GM12864 (cell line): ENCODE measurements at regions not wholly inside any gene's neighbourhood (a gene's known extent, or its start where the extent isn't known, plus 50 kb on each side); places are given as distances from the start of the nearest gene placed in this dataset.

Source experiments
- DNase-seq: peaks from one replicate; pipeline ENCODE4 v3.0.0-alpha.2; 2011; ENCODE audit warnings: low read depth
- H3K4me3 ChIP-seq: 2 replicates; pipeline ENCODE4 v1.5.1; 2011; ENCODE audit warnings: mild to moderate bottlenecking, low read depth, low read length, control low read depth
- TF ChIP-seq, protein P1 (sequence below): IDR thresholded peaks from 2 replicates; pipeline ENCODE4 v1.5.1; 2011; ENCODE audit warnings: low read depth, mild to moderate bottlenecking, moderate library complexity, low read length, control low read depth, inconsistent platforms; ENCODE audit errors: missing control alignments

- no peak for DNase-seq
- TF ChIP-seq, protein P1, sequence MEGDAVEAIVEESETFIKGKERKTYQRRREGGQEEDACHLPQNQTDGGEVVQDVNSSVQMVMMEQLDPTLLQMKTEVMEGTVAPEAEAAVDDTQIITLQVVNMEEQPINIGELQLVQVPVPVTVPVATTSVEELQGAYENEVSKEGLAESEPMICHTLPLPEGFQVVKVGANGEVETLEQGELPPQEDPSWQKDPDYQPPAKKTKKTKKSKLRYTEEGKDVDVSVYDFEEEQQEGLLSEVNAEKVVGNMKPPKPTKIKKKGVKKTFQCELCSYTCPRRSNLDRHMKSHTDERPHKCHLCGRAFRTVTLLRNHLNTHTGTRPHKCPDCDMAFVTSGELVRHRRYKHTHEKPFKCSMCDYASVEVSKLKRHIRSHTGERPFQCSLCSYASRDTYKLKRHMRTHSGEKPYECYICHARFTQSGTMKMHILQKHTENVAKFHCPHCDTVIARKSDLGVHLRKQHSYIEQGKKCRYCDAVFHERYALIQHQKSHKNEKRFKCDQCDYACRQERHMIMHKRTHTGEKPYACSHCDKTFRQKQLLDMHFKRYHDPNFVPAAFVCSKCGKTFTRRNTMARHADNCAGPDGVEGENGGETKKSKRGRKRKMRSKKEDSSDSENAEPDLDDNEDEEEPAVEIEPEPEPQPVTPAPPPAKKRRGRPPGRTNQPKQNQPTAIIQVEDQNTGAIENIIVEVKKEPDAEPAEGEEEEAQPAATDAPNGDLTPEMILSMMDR = no peak
Observed at GRCh38 chr14:65186951-65187350, 84.6 kb upstream of the MAX start.

DNA sequence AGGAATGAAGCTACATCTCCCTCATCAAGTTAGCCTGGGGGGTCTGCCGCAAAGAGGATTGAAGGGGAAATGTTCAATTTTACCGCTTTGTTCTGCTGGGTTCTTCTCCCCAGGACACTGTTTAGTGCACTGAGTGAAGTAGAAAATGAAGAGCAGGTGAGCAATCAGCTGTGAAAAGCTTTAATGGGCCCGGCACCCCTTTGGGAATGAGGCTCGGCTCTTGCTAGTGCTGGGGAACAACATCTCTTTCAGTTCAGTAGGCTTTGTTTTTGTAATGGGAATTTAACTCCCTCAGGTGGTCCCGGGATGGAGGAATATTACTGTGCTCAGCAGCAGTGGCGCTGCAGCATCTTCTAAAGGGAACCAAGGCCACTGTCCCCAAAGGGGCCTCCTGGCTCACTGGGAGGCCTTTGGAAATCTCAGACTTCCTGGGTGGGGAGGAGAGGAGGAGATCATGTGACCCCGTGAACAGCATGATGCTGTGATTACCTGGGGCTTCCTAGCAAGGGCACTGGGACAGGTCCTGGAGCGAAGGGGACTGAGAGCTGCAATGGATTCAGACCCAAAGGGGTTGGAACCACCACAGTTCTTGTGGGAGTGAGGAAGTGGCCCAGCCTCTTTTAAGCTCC lies 85.2 kb upstream of the MAX start:
- DNase-seq = no peak
- TF ChIP-seq, protein P1 = no peak
- H3K4me3 ChIP-seq = no peak overlapping the region

More at GRCh38 chr14:65186951-65187350, 84.6 kb upstream of the MAX start:
- H3K4me3 ChIP-seq = no peak overlapping the region

GRCh38 chr14:65190312-65190711 lies 88.0 kb upstream of the MAX start:
- no peak overlapping the region for H3K4me3 ChIP-seq

DNA sequence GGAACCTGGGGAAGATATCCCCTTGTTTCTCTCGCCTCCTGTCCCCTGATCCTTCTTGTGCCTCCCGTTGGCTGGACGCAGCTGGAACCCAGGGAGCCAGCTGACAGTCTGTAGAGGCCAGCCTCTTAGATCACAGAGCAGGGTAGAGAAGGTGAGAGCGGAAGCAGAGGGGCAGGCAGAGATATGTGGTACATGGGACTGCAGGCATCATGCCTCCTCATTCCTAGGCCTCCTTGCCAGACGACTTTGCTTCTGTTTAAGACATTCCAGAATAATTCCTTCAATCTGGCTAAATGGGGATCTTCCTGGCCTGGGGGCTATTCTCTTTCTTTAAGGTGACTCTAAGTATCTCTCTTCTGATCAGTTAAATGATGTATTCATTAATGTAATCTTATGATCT lies 89.4 kb upstream of the MAX start:
- TF ChIP-seq, protein P1 = no peak
- no peak overlapping the region for H3K4me3 ChIP-seq
- DNase-seq = no peak

More at GRCh38 chr14:65190312-65190711, 88.0 kb upstream of the MAX start:
- no peak for DNase-seq
- TF ChIP-seq, protein P1 = no peak

GRCh38 chr14:65192686-65193085 lies 90.4 kb upstream of the MAX start:
- no peak for DNase-seq
- H3K4me3 ChIP-seq = no peak overlapping the region
- TF ChIP-seq, protein P1 = no peak

DNA sequence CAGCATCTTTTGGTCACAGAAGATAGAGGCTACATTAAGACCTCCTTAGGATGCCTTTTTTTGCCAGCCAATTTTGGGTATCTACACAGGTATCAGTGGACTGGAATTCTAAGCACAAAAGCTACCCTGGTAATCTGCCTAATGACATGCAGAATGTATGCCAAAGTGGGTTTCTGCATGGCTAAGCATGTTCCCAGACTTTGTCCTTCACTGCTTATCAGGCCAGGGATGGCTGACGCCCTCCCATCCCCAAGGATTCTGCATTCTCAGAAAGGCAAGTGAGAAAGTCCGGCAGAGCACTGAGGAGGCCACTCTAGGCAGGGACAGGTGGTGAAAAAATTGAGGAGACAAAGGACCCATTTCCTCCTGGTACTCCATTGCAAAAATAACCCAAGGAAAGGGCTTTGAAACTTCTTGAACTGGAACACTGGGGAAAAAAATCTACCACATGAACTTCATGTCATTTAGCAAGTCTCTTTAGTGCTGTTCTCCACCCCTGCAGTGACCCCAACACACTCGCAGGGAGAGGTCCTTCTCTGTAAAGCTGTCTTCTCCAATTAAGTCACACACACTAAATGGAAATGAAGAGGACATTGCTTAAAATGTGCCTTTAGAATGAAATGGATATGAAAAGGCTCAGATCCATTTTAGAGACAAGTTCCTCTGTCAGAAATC lies 91.7 kb upstream of the MAX start:
- DNase-seq = no peak
- no peak overlapping the region for H3K4me3 ChIP-seq
- TF ChIP-seq, protein P1 = no peak
